Inflammatory macrophage treated with lipopolysaccharide for 1 hour (primary cell): ENCODE measurements at regions not wholly inside any gene's neighbourhood (a gene's known extent, or its start where the extent isn't known, plus 50 kb on each side); places are given as distances from the start of the nearest gene placed in this dataset.
"Not testable (repeated sequence)": the region's sequence is repeated elsewhere in the genome, so short reads cannot be mapped to it uniquely, and the experiment has no call there.

Experiments used
- DNase-seq, 2 donors: peaks; one replicate each; pipeline ENCODE4 v3.0.0-alpha.2; 2020 to 2022

DNA sequence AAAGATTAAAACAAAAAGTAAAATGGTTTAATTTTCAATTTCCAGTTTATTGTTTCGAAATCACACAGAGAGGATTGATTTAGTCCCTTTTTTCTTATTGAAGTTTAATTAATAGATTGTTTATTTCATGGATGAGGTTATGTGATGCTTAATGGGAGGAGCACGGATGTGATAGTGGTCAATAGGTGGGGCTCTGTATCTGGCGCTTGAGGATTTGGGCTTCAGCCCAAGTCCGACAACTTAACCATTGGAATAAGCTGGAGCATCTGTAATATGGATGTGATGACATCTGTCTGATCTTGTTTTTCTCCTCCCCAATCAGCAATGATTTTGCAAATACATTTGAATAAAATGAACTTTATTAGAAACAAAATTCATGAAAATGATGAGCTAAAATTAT is 169.2 kb downstream of the LYPLAL1 start:
- no peak for DNase-seq

- no peak for DNase-seq
Measured at GRCh38 chr1:219340796-219341195, 167.1 kb downstream of the LYPLAL1 start.

DNA sequence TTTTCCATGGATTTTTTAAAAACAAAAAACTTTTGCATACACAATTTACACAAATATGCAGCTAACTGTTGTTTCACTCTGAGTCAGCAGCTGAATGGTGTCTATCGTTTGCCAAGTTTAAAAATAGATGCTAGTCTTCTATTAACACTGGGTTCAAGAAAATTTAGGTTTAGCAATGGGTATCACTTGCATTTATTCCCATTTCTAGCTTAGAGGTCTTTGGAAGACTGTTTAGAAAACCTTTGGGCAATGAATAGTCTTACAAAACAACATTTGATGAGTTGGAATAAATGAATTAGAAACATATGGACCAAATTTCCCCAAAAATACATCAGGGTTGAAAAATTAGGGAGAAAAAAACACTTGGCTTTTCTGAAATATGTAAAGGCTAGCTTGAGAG is 165.8 kb downstream of the LYPLAL1 start:
- DNase-seq = no peak

DNA sequence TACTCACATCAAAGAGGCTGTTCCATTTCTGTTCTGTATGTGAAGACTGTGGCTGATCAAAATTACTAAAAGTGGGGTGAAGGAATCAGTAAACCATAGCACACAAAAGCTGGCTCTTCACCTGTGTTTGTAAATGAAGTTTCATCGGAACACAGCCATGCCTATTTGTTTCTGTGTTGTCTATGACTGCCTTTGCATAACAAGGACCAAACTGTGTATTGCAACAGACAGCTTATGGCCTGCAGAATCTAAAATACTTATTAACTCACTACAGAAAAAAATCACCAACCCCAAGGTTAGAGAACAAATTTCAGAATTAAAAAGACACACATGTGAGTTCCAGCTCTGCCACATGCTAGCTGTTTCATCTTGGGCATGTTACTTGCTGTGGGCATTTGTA is 163.9 kb downstream of the LYPLAL1 start:
- no peak for DNase-seq

GRCh38 chr1:219333626-219334025 is 159.9 kb downstream of the LYPLAL1 start:
- DNase-seq = no peak

GRCh38 chr1:219331424-219331823 is 157.7 kb downstream of the LYPLAL1 start:
- DNase-seq = no peak

DNA sequence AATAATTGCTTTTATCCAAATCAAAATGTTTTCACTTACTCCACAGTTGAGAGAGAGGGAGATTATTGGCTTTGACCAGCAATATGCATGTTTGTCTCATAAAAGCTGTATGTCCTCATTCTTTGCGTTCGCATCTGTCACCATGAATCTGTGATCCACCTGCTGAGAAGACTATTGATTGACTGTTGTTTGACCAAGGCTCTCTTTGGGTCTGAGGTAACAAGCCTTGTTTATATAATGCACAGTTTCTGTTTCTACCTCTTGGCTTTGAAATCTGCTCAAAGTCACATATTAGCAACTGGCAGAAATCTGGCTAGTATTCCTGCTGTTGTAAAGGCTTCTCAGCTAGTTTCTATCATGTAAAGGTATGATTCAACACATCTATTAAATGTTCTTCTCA is 157.0 kb downstream of the LYPLAL1 start:
- DNase-seq = no peak

- DNase-seq = no peak
Measured at GRCh38 chr1:219330001-219330400, 156.3 kb downstream of the LYPLAL1 start.

- DNase-seq = no peak
Measured at GRCh38 chr1:219329578-219329977, 155.9 kb downstream of the LYPLAL1 start.

GRCh38 chr1:219326843-219327242 is 153.2 kb downstream of the LYPLAL1 start:
- DNase-seq = no peak

- no peak for DNase-seq
Measured at GRCh38 chr1:219325368-219325742, 151.7 kb downstream of the LYPLAL1 start.

- DNase-seq = no peak
Measured at GRCh38 chr1:219324629-219325367, 151.1 kb downstream of the LYPLAL1 start.

- DNase-seq = no peak
Measured at GRCh38 chr1:219324171-219324570, 150.5 kb downstream of the LYPLAL1 start.

DNA sequence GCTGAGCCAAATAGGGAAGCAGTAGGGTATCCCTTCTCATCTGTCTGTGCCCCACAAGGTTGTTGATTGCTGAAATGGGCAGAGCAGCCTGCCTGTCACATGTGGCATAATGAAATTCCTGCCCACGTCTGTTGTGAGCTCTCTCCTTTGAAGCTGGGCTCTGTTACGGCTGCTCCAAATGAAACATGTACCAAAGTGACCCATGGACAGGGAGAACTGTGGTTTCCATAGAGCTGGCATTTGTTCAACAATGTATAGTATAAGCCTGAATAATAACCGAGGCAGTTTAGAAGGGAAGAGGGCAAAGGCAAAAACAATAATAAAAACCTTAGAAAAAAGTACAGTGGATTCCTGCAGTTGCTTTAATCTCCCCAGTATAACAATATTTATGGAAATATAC is 149.7 kb downstream of the LYPLAL1 start:
- no peak for DNase-seq

DNA sequence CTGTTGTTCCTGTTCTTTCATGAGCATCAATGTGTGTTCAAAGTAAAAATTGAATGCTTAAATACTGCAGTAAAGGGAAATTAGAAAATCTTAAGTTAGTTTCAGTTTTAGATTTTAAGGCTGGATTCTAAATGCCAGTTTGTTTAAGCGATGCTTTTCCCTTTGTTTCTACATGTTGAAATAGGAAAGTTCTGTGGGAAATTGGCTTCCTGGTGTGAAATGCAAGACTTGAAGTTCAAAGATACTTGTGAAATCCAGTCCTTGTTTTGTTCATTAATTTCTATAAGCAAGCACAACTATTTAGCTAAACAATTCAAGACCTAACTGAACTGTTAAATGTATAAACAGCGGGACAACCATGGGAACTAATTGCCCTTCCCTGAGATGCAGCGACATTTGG is 149.1 kb downstream of the LYPLAL1 start:
- no peak for DNase-seq

DNA sequence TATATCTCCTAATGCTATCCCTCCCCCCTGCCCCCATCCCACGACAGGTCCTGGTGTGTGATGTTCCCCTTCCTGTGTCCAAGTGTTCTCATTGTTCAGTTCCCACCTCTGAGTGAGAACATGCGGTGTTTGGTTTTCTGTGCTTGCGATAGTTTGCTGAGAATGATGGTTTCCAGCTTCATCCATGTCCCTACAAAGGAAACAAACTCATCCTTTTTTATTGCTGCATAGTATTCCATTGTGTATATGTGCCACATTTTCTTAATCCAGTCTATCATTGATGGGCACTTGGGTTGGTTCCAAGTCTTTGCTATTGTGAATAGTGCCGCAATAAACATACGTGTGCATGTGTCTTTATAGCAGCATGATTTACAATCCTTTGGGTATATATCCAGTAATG is 146.9 kb downstream of the LYPLAL1 start:
- not testable (repeated sequence) for DNase-seq

DNA sequence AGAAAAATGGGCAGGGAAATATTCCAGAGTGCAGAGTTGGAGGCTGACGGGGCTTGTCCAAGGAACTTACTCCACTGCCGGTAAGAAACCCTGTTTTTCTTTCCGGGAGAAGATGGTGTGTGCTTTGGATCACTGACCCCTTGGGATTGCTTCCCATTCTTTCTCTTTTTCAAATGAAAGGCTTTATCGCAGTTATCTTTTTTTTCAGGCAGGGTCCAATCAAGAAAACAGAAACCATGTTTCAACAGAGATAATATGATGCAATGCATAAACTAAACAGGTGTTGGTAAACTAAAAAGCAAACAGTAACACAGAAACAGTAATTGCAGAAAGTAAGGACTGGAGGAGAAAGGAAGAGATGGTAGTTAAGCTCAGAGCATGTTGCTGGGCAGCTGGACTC is 145.1 kb downstream of the LYPLAL1 start:
- no peak for DNase-seq

- DNase-seq = no peak
Measured at GRCh38 chr1:219317762-219318353, 144.2 kb downstream of the LYPLAL1 start.

- no peak for DNase-seq
Measured at GRCh38 chr1:219316066-219316465, 142.4 kb downstream of the LYPLAL1 start.

GRCh38 chr1:219313961-219314360 is 140.3 kb downstream of the LYPLAL1 start:
- DNase-seq = no peak

GRCh38 chr1:219312967-219313366 is 139.3 kb downstream of the LYPLAL1 start:
- no peak for DNase-seq

- DNase-seq = no peak
Measured at GRCh38 chr1:219310181-219310728, 136.6 kb downstream of the LYPLAL1 start.

- DNase-seq = no peak
Measured at GRCh38 chr1:219308367-219308766, 134.7 kb downstream of the LYPLAL1 start.
